Cardiac fibroblast (primary cell): ENCODE measurements at regions not wholly inside any gene's neighbourhood (a gene's known extent, or its start where the extent isn't known, plus 50 kb on each side); places are given as distances from the start of the nearest gene placed in this dataset.

Experiments used
- DNase-seq, 2 donors: peaks; one replicate each; pipeline versions ENCODE4 v3.0.0 to v3.0.0-alpha.2; 2010; ENCODE audit warnings: low read depth in 2 of 2
- H3K4me3 ChIP-seq, 2 donors: replicated peaks in 1 of 2; 1 replicate in 1 of 2; 2 replicates in 1 of 2; pipeline ENCODE4 v1.5.1; 2011; ENCODE audit warnings: low read depth in 2 of 2, low read length in 2 of 2, mild to moderate bottlenecking in 2 of 2, moderate library complexity in 1 of 2
- CTCF ChIP-seq: IDR thresholded peaks from one replicate; pipeline ENCODE4 v1.5.1; 2011; ENCODE audit warnings: low read depth, mild to moderate bottlenecking, low read length, inconsistent platforms

GRCh38 chr5:108625654-108626053 lies 122.0 kb upstream of the FER start:
- no peak for TF ChIP-seq CTCF
- H3K4me3 ChIP-seq = no peak overlapping the region
- no peak for DNase-seq

GRCh38 chr5:108623826-108624225 lies 123.9 kb upstream of the FER start:
- no peak overlapping the region for H3K4me3 ChIP-seq
- TF ChIP-seq CTCF = no peak
- no peak for DNase-seq

GRCh38 chr5:108620516-108620915 lies 127.2 kb upstream of the FER start:
- H3K4me3 ChIP-seq = no peak overlapping the region
- DNase-seq = no peak
- no peak for TF ChIP-seq CTCF

GRCh38 chr5:108619815-108620214 lies 127.9 kb upstream of the FER start:
- no peak for DNase-seq
- H3K4me3 ChIP-seq = no peak overlapping the region
- no peak for TF ChIP-seq CTCF

- no peak overlapping the region for H3K4me3 ChIP-seq
- TF ChIP-seq CTCF = no peak
- DNase-seq = no peak
These were observed 129.9 kb upstream of the FER start for GRCh38 chr5:108617467-108618435.

GRCh38 chr5:108615216-108615615 lies 132.5 kb upstream of the FER start:
- peak; percentile 10 to 40 for DNase-seq
- no peak overlapping the region for H3K4me3 ChIP-seq
- no peak for TF ChIP-seq CTCF
